Fibroblast of gingiva (primary cell): ENCODE measurements at regions not wholly inside any gene's neighbourhood (a gene's known extent, or its start where the extent isn't known, plus 50 kb on each side); places are given as distances from the start of the nearest gene placed in this dataset.
"Not testable (repeated sequence)": the region's sequence is repeated elsewhere in the genome, so short reads cannot be mapped to it uniquely, and the experiment has no call there.

Experiments used
- DNase-seq: peaks from one replicate; pipeline ENCODE4 v3.0.0-alpha.2; 2011; ENCODE audit warnings: low read depth

GRCh38 chr10:53534428-53534827 lies 761.8 kb upstream of the MBL2 start:
- DNase-seq = no peak

GRCh38 chr10:53528974-53529373 lies 756.4 kb upstream of the MBL2 start:
- DNase-seq = no peak

GRCh38 chr10:53521046-53521445 lies 748.5 kb upstream of the MBL2 start:
- no peak for DNase-seq

GRCh38 chr10:53508197-53508596 lies 735.6 kb upstream of the MBL2 start:
- DNase-seq = no peak

GRCh38 chr10:53504492-53504891 lies 731.9 kb upstream of the MBL2 start:
- DNase-seq = not testable (repeated sequence)

- no peak for DNase-seq
Measured at GRCh38 chr10:53491774-53492173, 719.2 kb upstream of the MBL2 start.

GRCh38 chr10:53490553-53490952 lies 718.0 kb upstream of the MBL2 start:
- DNase-seq = no peak

- DNase-seq = no peak
Measured at GRCh38 chr10:53489335-53490182, 717.0 kb upstream of the MBL2 start.

- no peak for DNase-seq
Measured at GRCh38 chr10:53487019-53487983, 714.7 kb upstream of the MBL2 start.

GRCh38 chr10:53485422-53485821 lies 712.8 kb upstream of the MBL2 start:
- DNase-seq = not testable (repeated sequence)

- no peak for DNase-seq
Measured at GRCh38 chr10:53479365-53479764, 706.8 kb upstream of the MBL2 start.

GRCh38 chr10:53477313-53477675 lies 704.7 kb upstream of the MBL2 start:
- no peak for DNase-seq

GRCh38 chr10:53476650-53477312 lies 704.2 kb upstream of the MBL2 start:
- no peak for DNase-seq

GRCh38 chr10:53469383-53469782 lies 696.8 kb upstream of the MBL2 start:
- DNase-seq = no peak

- no peak for DNase-seq
Measured at GRCh38 chr10:53463539-53463938, 691.0 kb upstream of the MBL2 start.

- no peak for DNase-seq
Measured at GRCh38 chr10:53458007-53458406, 685.4 kb upstream of the MBL2 start.

GRCh38 chr10:53453196-53453595 lies 680.6 kb upstream of the MBL2 start:
- no peak for DNase-seq

GRCh38 chr10:53447576-53447975 lies 675.0 kb upstream of the MBL2 start:
- DNase-seq = no peak

- no peak for DNase-seq
Measured at GRCh38 chr10:53441843-53442242, 669.3 kb upstream of the MBL2 start.

- DNase-seq = no peak
Measured at GRCh38 chr10:53440601-53441000, 668.0 kb upstream of the MBL2 start.

- DNase-seq = not testable (repeated sequence)
Measured at GRCh38 chr10:53439075-53439474, 666.5 kb upstream of the MBL2 start.

- no peak for DNase-seq
Measured at GRCh38 chr10:53434413-53434812, 661.8 kb upstream of the MBL2 start.
